ENCODE measurements at regions not wholly inside any gene's neighbourhood (a gene's known extent, or its start where the extent isn't known, plus 50 kb on each side); places are given as distances from the start of the nearest gene placed in this dataset.

GRCh38 chr2:36270758-36271157 is 84.8 kb upstream of the CRIM1 start:
- H3K36me3 ChIP-seq (ENCODE audit: control insufficient read depth in 2 of 2, insufficient read depth in 2 of 2, low read length in 1 of 2), result no peaks in the 10 kb centered on the region
- ChIA-PET SMC1A (ENCODE audit: uncharacterized antibody, unreplicated experiment) (no interaction called here), POLR2A (no interaction called here), CTCF (no interaction called here), RAD21 (ENCODE audit: unreplicated experiment) (no interaction called here)
- no peaks in the 10 kb centered on the region for H4K20me1 ChIP-seq (ENCODE audit: control insufficient read depth, insufficient read depth)
- H3K4me1 ChIP-seq (ENCODE audit: control insufficient read depth, insufficient read depth, low read length), result no peaks in the 10 kb centered on the region
- ATAC-seq (no peak), DNase-seq (ENCODE audit: low read depth, low spot score) (no peak), FAIRE-seq (no peak)
- no peaks in the 10 kb centered on the region for H3K79me2 ChIP-seq (ENCODE audit: control insufficient read depth, insufficient read depth, low read length)
- no TSS peak for BruUV-seq (replicated peaks)
- no peaks in the 10 kb centered on the region for H3K9me3 ChIP-seq (replicated peaks; ENCODE audit: control insufficient read depth, insufficient read depth, low read length)
- no peak overlapping the region for H2AFZ ChIP-seq (ENCODE audit: control insufficient read depth, low read depth, low read length)
- no peaks in the 10 kb centered on the region for H3K27me3 ChIP-seq (replicated peaks in 1 of 2; ENCODE audit: control insufficient read depth in 2 of 2, insufficient read depth in 2 of 2, low read length in 1 of 2)
- H3K4me3 ChIP-seq, result no peak overlapping the region
- intact Hi-C loops (cut with micrococcal nuclease; ENCODE audit: unreplicated experiment), result no loop called here
- TF ChIP-seq GATAD2B (conservative IDR thresholded peaks at IDR 0.05; ENCODE audit: low read depth), result no peak
- no peak for TF ChIP-seq ZSCAN29 (IDR thresholded peaks at IDR 0.05)
- TF ChIP-seq YY1 (IDR thresholded peaks at IDR 0.05; ENCODE audit: low read depth, low read length), result no peak
- TF ChIP-seq EGR1 (IDR thresholded peaks at IDR 0.05; ENCODE audit: borderline replicate concordance in 1 of 2, low read depth in 2 of 2, low read length in 2 of 2), result no peak
- TF ChIP-seq ZNF207 (IDR thresholded peaks at IDR 0.05; ENCODE audit: borderline replicate concordance), result no peak
- no peak for TF ChIP-seq NFIC (IDR thresholded peaks at IDR 0.05; ENCODE audit: low read depth, low read length)
- H3K27ac ChIP-seq (ENCODE audit: control insufficient read depth, insufficient read depth), result no peak overlapping the region
- in situ Hi-C loops (cut with MboI), result no loop called here
- WGBS (ENCODE audit: insufficient coverage, insufficient replicate concordance, low lambda C conversion rate, missing lambda C conversion rate), result 48% methylated on average over 5 of the region's 5 CpGs
- no peak overlapping the region for H3K9ac ChIP-seq (ENCODE audit: control insufficient read depth, insufficient read depth, low read length)
- H3K4me2 ChIP-seq (ENCODE audit: control insufficient read depth, insufficient read depth), result no peak overlapping the region

- no peaks in the 10 kb centered on the region for H3K9me3 ChIP-seq (replicated peaks; ENCODE audit: control insufficient read depth, insufficient read depth, low read length)
- in situ Hi-C loops (cut with MboI) (no loop called here), intact Hi-C loops (cut with micrococcal nuclease; ENCODE audit: unreplicated experiment) (no loop called here)
- FAIRE-seq, result no peak
- no peak overlapping the region for H3K27ac ChIP-seq (ENCODE audit: control insufficient read depth, insufficient read depth)
- no peak overlapping the region for H3K4me2 ChIP-seq (ENCODE audit: control insufficient read depth, insufficient read depth)
- no TSS peak for BruUV-seq (replicated peaks)
- H3K9ac ChIP-seq (ENCODE audit: control insufficient read depth, insufficient read depth, low read length), result no peak overlapping the region
- H3K27me3 ChIP-seq (replicated peaks in 1 of 2; ENCODE audit: control insufficient read depth in 2 of 2, insufficient read depth in 2 of 2, low read length in 1 of 2), result no peaks in the 10 kb centered on the region
- H4K20me1 ChIP-seq (ENCODE audit: control insufficient read depth, insufficient read depth), result no peaks in the 10 kb centered on the region
- H2AFZ ChIP-seq (ENCODE audit: control insufficient read depth, low read depth, low read length), result no peak overlapping the region
- ChIA-PET CTCF (interaction anchor here (1.3 kb wide), 1 partner anchor 293 kb away, joined by 3 read pairs; no protein-coding TSS in a partner anchor), RAD21 (ENCODE audit: unreplicated experiment) (no interaction called here), SMC1A (ENCODE audit: uncharacterized antibody, unreplicated experiment) (interaction anchor here (1.3 kb wide), 1 partner anchor 294 kb away, joined by 3 read pairs; no protein-coding TSS in a partner anchor), POLR2A (no interaction called here)
- TF ChIP-seq SUZ12 (IDR thresholded peaks at IDR 0.05; ENCODE audit: unreplicated experiment) (no peak), MTA2 (IDR thresholded peaks at IDR 0.05; ENCODE audit: low read depth) (no peak)
- TF ChIP-seq, protein P1, sequence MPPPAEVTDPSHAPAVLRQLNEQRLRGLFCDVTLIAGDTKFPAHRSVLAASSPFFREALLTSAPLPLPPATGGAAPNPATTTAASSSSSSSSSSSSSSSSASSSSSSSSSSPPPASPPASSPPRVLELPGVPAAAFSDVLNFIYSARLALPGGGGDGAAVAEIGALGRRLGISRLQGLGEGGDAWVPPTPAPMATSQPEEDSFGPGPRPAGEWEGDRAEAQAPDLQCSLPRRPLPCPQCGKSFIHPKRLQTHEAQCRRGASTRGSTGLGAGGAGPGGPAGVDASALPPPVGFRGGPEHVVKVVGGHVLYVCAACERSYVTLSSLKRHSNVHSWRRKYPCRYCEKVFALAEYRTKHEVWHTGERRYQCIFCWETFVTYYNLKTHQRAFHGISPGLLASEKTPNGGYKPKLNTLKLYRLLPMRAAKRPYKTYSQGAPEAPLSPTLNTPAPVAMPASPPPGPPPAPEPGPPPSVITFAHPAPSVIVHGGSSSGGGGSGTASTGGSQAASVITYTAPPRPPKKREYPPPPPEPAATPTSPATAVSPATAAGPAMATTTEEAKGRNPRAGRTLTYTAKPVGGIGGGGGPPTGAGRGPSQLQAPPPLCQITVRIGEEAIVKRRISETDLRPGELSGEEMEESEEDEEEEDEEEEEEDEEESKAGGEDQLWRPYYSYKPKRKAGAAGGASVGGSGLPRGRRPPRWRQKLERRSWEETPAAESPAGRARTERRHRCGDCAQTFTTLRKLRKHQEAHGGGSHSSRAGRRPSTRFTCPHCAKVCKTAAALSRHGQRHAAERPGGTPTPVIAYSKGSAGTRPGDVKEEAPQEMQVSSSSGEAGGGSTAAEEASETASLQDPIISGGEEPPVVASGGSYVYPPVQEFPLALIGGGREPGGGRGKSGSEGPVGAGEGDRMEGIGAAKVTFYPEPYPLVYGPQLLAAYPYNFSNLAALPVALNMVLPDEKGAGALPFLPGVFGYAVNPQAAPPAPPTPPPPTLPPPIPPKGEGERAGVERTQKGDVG (CRISPR knock-in tag; IDR thresholded peaks at IDR 0.05), result no peak
- DNase-seq (ENCODE audit: low read depth, low spot score), result no peak
- no peaks in the 10 kb centered on the region for H3K36me3 ChIP-seq (ENCODE audit: control insufficient read depth in 2 of 2, insufficient read depth in 2 of 2, low read length in 1 of 2)
- H3K4me3 ChIP-seq, result no peak overlapping the region
- 40% methylated on average over 1 of the region's 1 CpG for WGBS (ENCODE audit: insufficient coverage, insufficient replicate concordance, low lambda C conversion rate, missing lambda C conversion rate)
- H3K79me2 ChIP-seq (ENCODE audit: control insufficient read depth, insufficient read depth, low read length), result no peaks in the 10 kb centered on the region
- no peak for ATAC-seq
- no peaks in the 10 kb centered on the region for H3K4me1 ChIP-seq (ENCODE audit: control insufficient read depth, insufficient read depth, low read length)
Observed at GRCh38 chr2:36267194-36267593, 88.4 kb upstream of the CRIM1 start.

Data from GM12878 (cell line).